Left ventricle myocardium superior (tissue), 1 donor: ENCODE measurements at regions not wholly inside any gene's neighbourhood (a gene's known extent, or its start where the extent isn't known, plus 50 kb on each side); places are given as distances from the start of the nearest gene placed in this dataset.

Experiments used
- ATAC-seq: fragments of 200-7000 bp; cut with Tn5 transposase; one replicate; pipeline ENCODE4 v1.9.1; 2020; ENCODE audit warnings: mild to moderate bottlenecking, moderate library complexity
- DNase-seq: peaks from one replicate; pipeline ENCODE4 v3.0.0-alpha.2; 2020
- intact Hi-C: fragments of 100-400 bp; cut with micrococcal nuclease; formaldehyde crosslinking; loops from one replicate; pipeline ENCODE4 v1.11.0; 2022
- donor health status: DM: no; HTN: yes; CAD: no; lungs with severe emphysema.

DNA sequence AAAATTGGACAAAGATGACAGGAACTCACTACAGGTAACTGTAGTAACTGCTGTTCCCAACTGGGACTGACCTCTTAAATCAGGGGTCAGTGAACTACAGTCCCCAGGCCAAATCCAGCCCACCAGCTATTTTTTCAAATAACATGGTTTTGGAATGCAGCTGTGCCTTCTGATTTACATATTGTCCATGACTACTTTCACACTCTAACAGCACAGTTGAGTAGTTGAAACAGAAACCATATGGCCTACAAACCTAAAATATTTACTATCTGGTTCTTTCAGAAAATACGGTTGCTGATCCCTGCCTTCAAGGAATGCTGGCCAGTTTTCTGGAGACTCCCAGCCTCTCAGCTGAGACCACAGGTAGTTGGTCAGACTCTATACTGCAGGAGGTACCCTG lies 161.5 kb upstream of the PRNP start:
- no peak for ATAC-seq
- intact Hi-C loops, result no loop called here

DNA sequence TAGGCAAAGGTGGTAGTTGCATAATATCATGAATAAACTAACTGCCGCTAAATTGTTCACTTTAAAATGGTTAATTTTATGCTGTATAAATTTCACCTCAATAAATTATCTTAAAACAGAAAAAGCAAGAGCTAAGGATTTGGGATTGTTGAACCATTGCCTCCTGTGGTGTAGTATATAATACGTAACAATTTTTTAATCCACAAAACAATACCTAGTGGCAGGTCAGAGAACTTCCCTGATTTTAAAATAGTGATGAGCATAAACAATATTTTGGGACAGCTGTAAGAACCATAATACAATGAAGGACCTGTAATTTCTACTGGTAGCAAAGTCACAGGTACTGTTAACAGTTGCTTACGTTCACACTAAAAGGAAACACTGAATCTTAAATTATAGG lies 161.9 kb upstream of the PRNP start:
- no peak for ATAC-seq
- no peak for DNase-seq
- intact Hi-C loops, result no loop called here

More for the DNA sequence above, 161.5 kb upstream of the PRNP start:
- DNase-seq, result no peak

GRCh38 chr20:4522310-4522709 lies 163.9 kb upstream of the PRNP start:
- intact Hi-C loops, result no loop called here
- ATAC-seq (no peak), DNase-seq (no peak)

GRCh38 chr20:4521170-4521968 lies 164.9 kb upstream of the PRNP start:
- intact Hi-C loops, result no loop called here
- ATAC-seq (no peak), DNase-seq (no peak)

DNA sequence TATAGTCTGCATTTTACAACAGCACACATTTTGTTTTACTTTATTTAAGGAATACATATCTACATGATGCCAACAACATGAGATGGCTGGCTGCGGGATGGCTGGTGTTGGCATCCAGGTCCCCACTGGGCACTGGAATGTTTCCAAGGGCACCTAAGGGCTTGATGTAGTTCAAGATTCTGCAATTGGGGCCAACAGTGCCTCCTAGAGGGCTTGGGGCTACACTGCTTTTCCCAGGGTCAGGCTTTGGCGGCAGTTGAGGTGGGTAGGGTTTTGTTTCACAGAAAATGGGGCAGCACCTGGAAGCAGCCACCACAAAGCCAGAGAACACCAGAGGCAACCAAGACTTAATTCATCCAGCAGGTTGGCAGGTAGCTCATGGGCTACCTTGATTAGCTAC lies 166.7 kb upstream of the PRNP start:
- ATAC-seq (no peak), DNase-seq (no peak)
- intact Hi-C loops, result no loop called here

DNA sequence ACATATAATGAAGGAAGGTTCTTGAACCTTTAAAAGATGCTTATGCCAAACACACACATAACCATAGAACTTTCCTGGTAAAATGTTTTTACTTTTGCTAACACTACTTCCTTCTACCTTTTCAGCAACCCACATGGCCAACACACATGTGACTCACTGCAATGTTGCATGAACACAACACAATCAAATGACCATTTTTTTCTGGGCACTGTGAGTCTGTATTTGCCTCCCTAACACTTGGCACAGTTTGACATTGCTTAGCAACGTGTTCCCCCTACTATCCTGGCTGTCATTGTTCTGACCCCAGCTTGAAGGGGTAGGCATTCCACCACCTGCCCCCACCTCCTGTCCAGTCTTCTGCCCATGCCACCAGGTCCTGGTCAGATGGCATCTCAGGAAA lies 169.4 kb upstream of the PRNP start:
- DNase-seq (no peak), ATAC-seq (no peak)
- intact Hi-C loops, result no loop called here

DNA sequence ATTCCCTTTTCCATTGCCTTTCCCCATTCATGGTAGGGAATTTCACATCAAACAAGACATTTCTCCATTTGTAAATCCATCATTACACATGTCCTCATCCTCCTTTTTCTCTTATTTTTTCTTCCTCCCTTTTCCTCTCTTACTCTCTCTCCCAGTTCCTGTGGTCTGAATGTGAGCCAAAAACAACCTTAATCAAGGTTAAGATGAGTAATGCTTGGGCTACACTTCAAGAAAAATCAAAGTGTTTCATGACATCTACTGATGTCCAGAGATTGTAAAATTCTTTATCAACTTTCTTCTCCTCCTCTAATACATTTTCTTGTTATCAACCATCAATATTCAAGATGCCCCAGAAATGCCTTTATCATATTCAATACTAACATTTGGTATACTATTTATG lies 172.5 kb upstream of the PRNP start:
- no peak for ATAC-seq
- intact Hi-C loops, result no loop called here

DNA sequence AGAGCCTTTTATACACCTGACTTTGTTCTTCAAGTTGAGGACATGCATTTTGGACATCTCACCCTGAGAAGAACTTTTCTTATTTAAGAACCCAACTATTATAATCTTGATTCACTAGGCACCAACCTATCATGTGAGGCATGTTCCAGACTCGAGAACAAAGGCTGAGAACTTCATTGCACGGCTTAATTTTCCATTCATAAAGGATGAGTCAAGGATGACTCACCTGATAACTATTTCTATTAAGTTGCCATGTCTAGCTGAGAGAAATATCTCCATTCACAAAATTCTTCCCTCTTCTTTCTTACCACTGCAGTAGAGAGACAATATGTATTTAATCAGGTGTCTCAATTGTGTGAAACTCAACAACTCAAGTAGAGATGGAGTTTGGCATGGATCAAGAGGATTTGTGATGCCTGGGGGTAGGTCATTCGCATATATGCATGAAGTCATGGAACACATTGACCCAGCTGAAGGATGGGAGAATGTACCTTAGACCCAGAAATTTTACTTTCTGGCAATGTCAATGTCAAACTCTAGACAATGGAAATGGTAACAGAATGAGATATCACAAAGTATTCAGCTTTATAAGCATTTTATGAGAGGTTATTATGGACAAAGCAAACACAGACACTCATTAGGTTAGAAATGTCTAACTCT lies 173.2 kb upstream of the PRNP start:
- no peak for DNase-seq
- no peak for ATAC-seq
- intact Hi-C loops, result no loop called here

More for the DNA sequence above, 172.5 kb upstream of the PRNP start:
- no peak for DNase-seq

DNA sequence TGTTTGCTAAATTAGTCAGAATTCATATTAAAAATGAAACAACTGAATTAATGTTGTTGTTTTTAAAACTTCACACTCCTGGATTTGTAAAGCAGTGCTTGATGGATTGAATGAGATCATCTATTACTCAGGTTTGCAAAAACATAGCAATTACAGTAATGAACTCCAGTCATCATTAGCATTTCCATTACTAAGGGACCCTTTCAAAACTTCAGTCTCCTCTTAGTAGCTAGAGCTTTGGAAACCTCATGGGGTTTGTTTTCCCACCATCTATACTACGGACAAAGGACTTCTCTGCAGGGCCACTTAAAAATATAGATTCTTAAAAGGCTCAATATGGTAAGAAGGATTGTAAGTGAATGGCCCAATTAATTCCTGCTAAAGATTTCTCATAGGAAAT lies 174.5 kb upstream of the PRNP start:
- no peak for DNase-seq
- ATAC-seq, result no peak
- intact Hi-C loops, result no loop called here

- intact Hi-C loops, result no loop called here
- DNase-seq (no peak), ATAC-seq (no peak)
Observed at GRCh38 chr20:4509825-4510522, 176.3 kb upstream of the PRNP start.

DNA sequence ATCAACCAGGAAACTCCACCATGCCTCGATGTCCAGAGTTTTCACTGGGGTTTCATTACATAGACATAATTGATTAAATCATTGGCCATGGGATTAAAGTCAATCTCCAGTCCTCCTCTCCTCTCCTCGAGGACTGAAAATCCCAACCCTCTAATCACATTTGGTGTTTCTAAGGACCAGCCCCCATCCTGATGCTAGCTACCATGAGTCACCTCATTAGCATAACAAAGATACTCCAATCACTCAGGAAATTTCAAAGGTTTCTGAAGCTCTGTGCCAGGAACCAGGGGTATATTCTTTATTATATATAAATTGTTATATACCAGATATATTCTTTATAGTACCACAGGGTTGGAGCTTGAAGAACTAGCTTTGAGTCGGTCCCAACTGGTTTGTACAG lies 177.5 kb upstream of the PRNP start:
- ATAC-seq (no peak), DNase-seq (no peak)
- intact Hi-C loops, result no loop called here

GRCh38 chr20:4507288-4507719 lies 179.0 kb upstream of the PRNP start:
- no peak for ATAC-seq
- intact Hi-C loops, result no loop called here

DNA sequence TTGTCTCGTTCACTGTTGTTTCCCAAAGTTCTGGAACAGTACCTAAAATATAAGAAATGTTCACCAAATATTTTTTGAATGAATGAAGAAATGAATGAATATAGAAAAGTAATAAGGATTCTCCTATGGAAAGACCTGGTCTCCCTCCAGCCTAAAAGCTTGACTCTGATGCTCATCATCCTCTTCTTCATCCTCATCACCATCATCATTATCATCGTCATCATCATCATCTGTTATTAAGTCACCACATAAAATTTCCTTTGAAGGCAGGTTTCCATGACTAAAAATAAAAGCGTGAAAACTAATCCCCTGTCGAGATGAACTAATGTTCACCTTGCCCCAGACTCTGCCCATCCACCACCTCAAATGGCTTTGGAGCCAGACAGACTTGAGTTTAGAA lies 181.4 kb upstream of the PRNP start:
- no peak for DNase-seq
- no peak for ATAC-seq
- intact Hi-C loops, result no loop called here

More at GRCh38 chr20:4507288-4507719, 179.0 kb upstream of the PRNP start:
- no peak for DNase-seq

GRCh38 chr20:4502756-4503155 lies 183.5 kb upstream of the PRNP start:
- DNase-seq (no peak), ATAC-seq (no peak)
- intact Hi-C loops, result no loop called here

GRCh38 chr20:4493386-4493785 lies 192.9 kb upstream of the PRNP start:
- no peak for DNase-seq
- ATAC-seq, result no peak
- intact Hi-C loops, result no loop called here

DNA sequence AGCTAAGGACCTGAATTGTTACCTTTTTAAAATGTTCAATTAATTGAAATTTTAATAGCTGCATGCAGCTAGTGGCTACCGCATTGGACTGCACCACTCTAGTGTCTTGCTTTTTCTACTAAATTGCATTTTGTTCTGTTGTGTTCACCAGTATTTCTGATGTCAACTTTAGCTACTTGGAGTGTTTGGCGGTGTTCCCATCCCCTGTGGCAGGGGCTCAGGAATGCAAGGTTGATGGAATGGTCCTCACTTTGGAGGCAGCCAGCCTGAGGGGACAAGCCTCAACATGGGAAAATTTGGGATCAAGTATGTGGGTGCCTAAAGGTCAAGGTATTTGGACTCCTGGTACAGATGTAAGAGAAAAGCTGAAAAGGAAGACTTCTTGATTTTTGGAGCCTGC lies 194.6 kb upstream of the PRNP start:
- no peak for DNase-seq
- intact Hi-C loops, result no loop called here
- no peak for ATAC-seq

GRCh38 chr20:4490606-4491280 lies 195.5 kb upstream of the PRNP start:
- intact Hi-C loops, result no loop called here
- ATAC-seq (no peak), DNase-seq (no peak)

DNA sequence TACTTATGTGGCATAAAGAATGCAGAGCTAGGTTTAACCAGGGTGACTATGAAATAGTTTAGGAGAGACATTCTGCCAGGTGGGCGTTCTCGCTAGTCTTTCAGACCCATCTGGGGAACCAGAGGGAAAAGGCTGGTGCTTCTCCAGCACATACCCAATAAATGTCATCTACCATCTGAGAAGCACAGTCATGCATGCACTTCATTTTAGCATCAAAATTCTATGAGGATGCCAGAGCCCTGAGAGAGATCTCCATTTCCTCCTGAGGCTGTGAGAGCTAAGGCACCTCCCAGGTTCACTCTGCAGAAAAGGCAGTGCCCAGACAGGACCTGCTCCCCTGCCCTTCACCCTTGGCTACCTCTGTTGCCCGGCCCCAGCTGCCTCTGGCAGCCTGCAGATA lies 196.2 kb upstream of the PRNP start:
- intact Hi-C loops, result no loop called here
- ATAC-seq, result no peak
- no peak for DNase-seq

- ATAC-seq (no peak), DNase-seq (no peak)
- intact Hi-C loops, result no loop called here
Observed at GRCh38 chr20:4488407-4489339, 197.6 kb upstream of the PRNP start.
